ENCODE measurements at regions not wholly inside any gene's neighbourhood (a gene's known extent, or its start where the extent isn't known, plus 50 kb on each side); places are given as distances from the start of the nearest gene placed in this dataset.

DNA sequence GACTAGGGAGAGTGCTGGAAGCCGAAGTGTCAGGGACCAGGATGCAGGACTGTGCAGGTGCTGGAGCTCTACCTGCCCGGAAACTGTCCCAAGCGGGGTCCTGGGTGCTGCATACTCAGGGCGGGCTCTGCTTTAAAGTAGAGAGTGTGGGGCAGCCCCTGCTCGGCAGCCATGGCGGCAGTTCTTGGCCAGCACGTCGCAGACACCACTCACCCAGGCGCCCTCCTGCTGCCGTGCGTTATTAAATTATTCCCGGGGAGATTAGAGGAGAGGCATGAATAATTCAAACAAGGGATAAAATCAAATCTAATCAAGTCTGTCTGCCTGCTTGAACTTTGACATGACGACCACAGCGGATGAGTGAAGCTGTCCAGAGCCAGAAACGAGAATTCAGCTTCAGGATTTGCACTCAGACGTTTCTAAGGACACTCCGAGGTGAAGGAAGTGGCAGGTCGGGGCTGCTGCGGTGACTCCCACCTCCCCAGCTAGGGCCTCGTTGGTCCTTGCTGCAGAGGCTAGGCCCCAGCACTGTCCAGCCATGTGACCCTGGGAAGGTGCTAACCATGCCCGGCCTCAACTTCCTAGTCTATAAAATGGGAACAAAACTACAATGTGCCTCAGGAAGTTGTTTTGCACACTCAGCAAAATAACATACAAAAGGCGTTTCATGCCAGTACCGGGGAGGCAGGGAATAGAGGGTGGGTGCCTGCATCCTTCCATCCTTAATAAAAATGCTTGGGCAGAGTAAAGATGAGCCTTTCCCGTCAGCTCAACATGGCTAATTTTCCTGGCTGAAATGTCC, 91.3 kb upstream of the ADAMTS2 start:
- TF ChIP-seq, protein P1, sequence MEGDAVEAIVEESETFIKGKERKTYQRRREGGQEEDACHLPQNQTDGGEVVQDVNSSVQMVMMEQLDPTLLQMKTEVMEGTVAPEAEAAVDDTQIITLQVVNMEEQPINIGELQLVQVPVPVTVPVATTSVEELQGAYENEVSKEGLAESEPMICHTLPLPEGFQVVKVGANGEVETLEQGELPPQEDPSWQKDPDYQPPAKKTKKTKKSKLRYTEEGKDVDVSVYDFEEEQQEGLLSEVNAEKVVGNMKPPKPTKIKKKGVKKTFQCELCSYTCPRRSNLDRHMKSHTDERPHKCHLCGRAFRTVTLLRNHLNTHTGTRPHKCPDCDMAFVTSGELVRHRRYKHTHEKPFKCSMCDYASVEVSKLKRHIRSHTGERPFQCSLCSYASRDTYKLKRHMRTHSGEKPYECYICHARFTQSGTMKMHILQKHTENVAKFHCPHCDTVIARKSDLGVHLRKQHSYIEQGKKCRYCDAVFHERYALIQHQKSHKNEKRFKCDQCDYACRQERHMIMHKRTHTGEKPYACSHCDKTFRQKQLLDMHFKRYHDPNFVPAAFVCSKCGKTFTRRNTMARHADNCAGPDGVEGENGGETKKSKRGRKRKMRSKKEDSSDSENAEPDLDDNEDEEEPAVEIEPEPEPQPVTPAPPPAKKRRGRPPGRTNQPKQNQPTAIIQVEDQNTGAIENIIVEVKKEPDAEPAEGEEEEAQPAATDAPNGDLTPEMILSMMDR (IDR thresholded peaks at IDR 0.05), result no peak
- TF ChIP-seq POLR2A (IDR thresholded peaks at IDR 0.05), result no peak
- no peaks in the 10 kb centered on the region for H3K9me3 ChIP-seq
- H3K27me3 ChIP-seq, result no peaks in the 10 kb centered on the region
- no peak overlapping the region for H3K4me3 ChIP-seq
- DNase-seq, result no peak
- no peak overlapping the region for H3K27ac ChIP-seq
- intact Hi-C loops (cut with DNase I; ENCODE audit: low total_unique reads), result no loop called here
- H3K36me3 ChIP-seq, result no peaks in the 10 kb centered on the region
- H3K4me1 ChIP-seq, result peaks cover 0 to 7% of the 10 kb centered on the region in 2 donors

DNA sequence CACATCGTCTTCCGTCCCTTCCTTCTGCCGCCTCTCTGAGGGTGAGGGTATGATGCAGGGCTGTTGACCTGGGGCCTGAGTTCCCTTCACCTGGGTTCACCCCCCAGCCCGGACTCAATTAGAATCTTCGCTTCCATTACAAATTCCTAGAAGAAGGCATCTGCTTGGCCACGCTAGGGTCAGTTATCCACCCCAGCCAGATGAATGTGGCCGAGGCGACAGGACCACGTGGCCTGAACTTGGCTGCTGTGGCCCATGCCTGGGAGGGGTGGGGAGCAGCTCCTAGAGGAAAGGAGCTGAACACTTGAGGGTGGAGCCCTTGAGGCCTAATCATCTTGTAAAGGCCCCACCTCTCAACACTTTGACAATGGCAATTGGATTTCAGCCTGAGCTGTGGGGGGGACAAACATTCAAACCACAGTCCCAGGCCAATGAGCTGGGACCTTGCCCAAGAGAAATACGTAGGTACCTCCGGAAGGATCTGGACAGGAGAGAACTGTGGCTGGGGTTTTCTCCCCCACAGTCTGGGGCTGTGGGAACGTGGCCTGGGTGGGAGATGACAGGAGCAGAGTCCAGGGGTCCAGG, 90.6 kb upstream of the ADAMTS2 start:
- Histone ChIP-seq H3K36me3 (no peaks in the 10 kb centered on the region), H3K27ac (no peak overlapping the region), H3K27me3 (no peaks in the 10 kb centered on the region), H3K9me3 (no peaks in the 10 kb centered on the region), H3K4me1 (peaks cover 0 to 7% of the 10 kb centered on the region in 2 donors), H3K4me3 (no peak overlapping the region)
- intact Hi-C loops (cut with DNase I; ENCODE audit: low total_unique reads), result no loop called here
- DNase-seq, result no peak
- no peak for TF ChIP-seq POLR2A (IDR thresholded peaks at IDR 0.05)
- TF ChIP-seq, protein P1 (IDR thresholded peaks at IDR 0.05), result no peak

DNA sequence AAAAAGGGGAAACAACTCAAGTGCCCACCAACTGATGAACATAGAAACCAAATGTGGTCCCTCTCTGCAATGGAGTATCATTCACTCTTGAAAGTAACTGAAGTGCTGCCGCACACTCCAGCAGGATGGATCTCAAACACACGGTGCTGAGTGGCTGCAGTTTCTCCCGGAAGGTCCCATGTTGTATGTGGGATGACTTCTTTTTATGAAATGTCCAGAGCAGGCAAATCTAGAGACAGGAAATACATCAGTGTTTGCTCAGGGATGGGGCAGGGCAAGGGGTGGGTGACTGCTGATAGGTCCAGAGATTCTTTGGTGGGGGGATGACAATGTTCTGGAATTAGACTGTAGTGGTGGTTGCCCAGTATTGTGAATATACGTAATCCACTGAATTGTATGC, 89.9 kb upstream of the ADAMTS2 start:
- intact Hi-C loops (cut with DNase I; ENCODE audit: low total_unique reads), result no loop called here
- peaks cover 0 to 7% of the 10 kb centered on the region in 2 donors for H3K4me1 ChIP-seq
- H3K27ac ChIP-seq, result no peak overlapping the region
- no peaks in the 10 kb centered on the region for H3K9me3 ChIP-seq
- H3K4me3 ChIP-seq, result no peak overlapping the region
- H3K27me3 ChIP-seq, result no peaks in the 10 kb centered on the region
- H3K36me3 ChIP-seq, result no peaks in the 10 kb centered on the region
- no peak for DNase-seq
- TF ChIP-seq, protein P1 (IDR thresholded peaks at IDR 0.05), result no peak
- no peak for TF ChIP-seq POLR2A (IDR thresholded peaks at IDR 0.05)

DNA sequence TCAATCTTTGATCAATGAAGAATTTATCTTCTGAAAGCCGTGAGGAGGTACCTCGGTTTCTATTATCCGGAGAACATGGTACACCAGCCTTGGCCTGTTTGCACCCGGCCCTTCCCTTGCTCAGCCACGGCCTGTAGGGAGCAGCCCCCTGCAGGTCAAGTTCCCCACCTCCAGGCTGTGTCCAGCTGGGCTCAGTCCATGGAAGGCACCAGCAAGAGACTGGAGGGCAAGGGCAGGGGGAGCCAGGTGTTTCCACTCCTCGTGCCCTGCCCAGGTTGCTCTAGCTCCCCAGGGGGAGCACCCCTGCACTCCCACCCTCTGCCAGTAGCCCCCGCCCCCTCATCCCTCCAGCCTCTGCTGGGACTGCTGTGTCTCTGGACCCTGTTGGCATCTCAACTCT, 87.3 kb upstream of the ADAMTS2 start:
- no peak overlapping the region for H3K27ac ChIP-seq
- no peaks in the 10 kb centered on the region for H3K27me3 ChIP-seq
- no peaks in the 10 kb centered on the region for H3K9me3 ChIP-seq
- DNase-seq, result no peak
- no peaks in the 10 kb centered on the region for H3K4me1 ChIP-seq
- intact Hi-C loops (cut with DNase I; ENCODE audit: low total_unique reads), result no loop called here
- no peaks in the 10 kb centered on the region for H3K36me3 ChIP-seq
- TF ChIP-seq, protein P1 (IDR thresholded peaks at IDR 0.05), result no peak
- TF ChIP-seq POLR2A (IDR thresholded peaks at IDR 0.05), result no peak
- H3K4me3 ChIP-seq, result no peak overlapping the region

DNA sequence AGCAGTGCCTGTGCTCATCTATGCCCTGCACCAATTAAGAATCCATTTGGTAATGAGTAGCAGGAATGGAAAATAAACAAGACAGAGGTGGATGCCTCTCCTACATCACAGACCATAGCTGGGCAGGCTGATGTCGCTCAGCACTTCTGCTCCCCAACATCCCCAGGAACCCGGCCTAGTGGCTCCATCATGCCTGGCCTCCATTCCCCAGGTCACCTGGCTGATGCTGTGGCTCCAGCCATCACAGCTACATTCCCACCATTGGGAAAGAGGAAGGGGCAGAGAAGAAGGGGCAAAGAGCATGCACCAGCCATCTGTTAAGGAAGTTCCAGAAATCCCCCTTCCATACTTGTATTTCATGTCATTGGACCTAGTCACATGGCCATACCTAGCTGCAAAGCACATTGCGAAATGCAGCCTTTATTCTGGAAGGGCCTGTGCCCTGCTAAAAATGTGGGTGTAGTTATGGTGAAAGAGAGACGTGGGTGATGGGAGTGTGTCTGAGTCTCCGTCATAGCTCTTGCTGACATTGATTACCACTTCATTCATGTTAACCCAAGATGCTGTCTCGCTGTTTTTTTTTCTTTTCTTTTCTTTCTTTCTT, 86.1 kb upstream of the ADAMTS2 start:
- Histone ChIP-seq H3K27me3 (no peaks in the 10 kb centered on the region), H3K36me3 (no peaks in the 10 kb centered on the region), H3K4me3 (no peak overlapping the region), H3K4me1 (no peaks in the 10 kb centered on the region), H3K27ac (no peak overlapping the region), H3K9me3 (no peaks in the 10 kb centered on the region)
- DNase-seq, result no peak
- intact Hi-C loops (cut with DNase I; ENCODE audit: low total_unique reads), result no loop called here
- TF ChIP-seq, protein P1 (IDR thresholded peaks at IDR 0.05), result no peak
- TF ChIP-seq POLR2A (IDR thresholded peaks at IDR 0.05), result no peak

Measured in uterus (tissue), 3 donors.